CD4-positive, alpha-beta T cell (primary cell): ENCODE measurements at regions not wholly inside any gene's neighbourhood (a gene's known extent, or its start where the extent isn't known, plus 50 kb on each side); places are given as distances from the start of the nearest gene placed in this dataset.

Experiments used
- ATAC-seq: fragments of 200-7000 bp; cut with Tn5 transposase; one replicate; pipeline ENCODE4 v1.10.0; 2022; ENCODE audit warnings: mild to moderate bottlenecking; ENCODE audit not compliant: poor library complexity
- CTCF ChIA-PET: fragments of 350-600 bp; sonication (Branson Sonifier 250); formaldehyde crosslinking; loops from one replicate; lab custom pipeline; 2021; ENCODE audit warnings: antibody characterized with exemption, inconsistent platforms; lab: Charles Lee
- POLR2A ChIA-PET: fragments of 350-600 bp; sonication (Branson Sonifier 250); formaldehyde crosslinking; loops from one replicate; lab custom pipeline; 2021; ENCODE audit warnings: antibody characterized with exemption, inconsistent platforms; lab: Charles Lee
- DNase-seq, 14 experiments: peaks; one replicate each; pipeline ENCODE4 v3.0.0-alpha.2; 2013 to 2020; ENCODE audit warnings: mixed read lengths in 2 of 14
- H3K27ac ChIP-seq, 2 donors: one replicate each; pipeline versions ENCODE4 v1.5.1 to v1.7.0; 2013; ENCODE audit warnings: low read length in 2 of 2, low read depth in 1 of 2, mild to moderate bottlenecking in 1 of 2
- H3K27me3 ChIP-seq, 2 experiments: 1 replicate in 1 of 2; 2 replicates in 1 of 2; pipeline versions ENCODE4 v1.6.1 to v1.7.0; 2013; ENCODE audit warnings: low read length in 2 of 2, control low read depth in 1 of 2, mild to moderate bottlenecking in 1 of 2, moderate library complexity in 1 of 2; ENCODE audit not compliant: insufficient read depth in 2 of 2, control insufficient read depth in 1 of 2
- H3K36me3 ChIP-seq: one replicate; pipeline ENCODE4 v1.6.1; 2013; ENCODE audit warnings: low read length, control low read depth; ENCODE audit not compliant: insufficient read depth
- H3K4me1 ChIP-seq: one replicate; pipeline ENCODE4 v1.6.1; 2013; ENCODE audit warnings: low read length, control low read depth; ENCODE audit not compliant: insufficient read depth
- H3K4me3 ChIP-seq: one replicate; pipeline ENCODE4 v1.5.1; 2013; ENCODE audit warnings: mild to moderate bottlenecking, low read length, moderate library complexity
- H3K9me3 ChIP-seq, 2 experiments: 1 replicate in 1 of 2; 2 replicates in 1 of 2; pipeline versions ENCODE4 v1.6.1 to v1.7.0; 2013; ENCODE audit warnings: low read length in 2 of 2, mild to moderate bottlenecking in 2 of 2, control low read depth in 1 of 2, moderate library complexity in 1 of 2; ENCODE audit not compliant: control insufficient read depth in 1 of 2, insufficient read depth in 1 of 2
- H3K27ac Mint-ChIP-seq: one replicate; pipeline ENCODE4 v1.8.0; 2020; ENCODE audit warnings: mixed read lengths
- H3K27me3 Mint-ChIP-seq: one replicate; pipeline ENCODE4 v1.8.0; 2021; ENCODE audit warnings: mixed read lengths
- H3K36me3 Mint-ChIP-seq: one replicate; pipeline ENCODE4 v1.8.0; 2021; ENCODE audit warnings: low read depth, mixed read lengths
- H3K4me1 Mint-ChIP-seq: one replicate; pipeline ENCODE4 v1.8.0; 2021; ENCODE audit warnings: low read depth, mixed read lengths
- H3K4me3 Mint-ChIP-seq: one replicate; pipeline ENCODE4 v1.8.0; 2020; ENCODE audit warnings: mild to moderate bottlenecking, mixed read lengths
- H3K9me3 Mint-ChIP-seq: one replicate; pipeline ENCODE4 v1.8.0; 2020; ENCODE audit warnings: mixed read lengths
- CTCF ChIP-seq: fragments of 200-600 bp; IDR thresholded peaks from one replicate; pipeline ENCODE4 v1.8.0; 2022; ENCODE audit warnings: antibody characterized with exemption, mild to moderate bottlenecking
- intact Hi-C, 2 experiments: fragments of 100-400 bp; cut with DNase I in 1 of 2; cut with micrococcal nuclease in 1 of 2; formaldehyde crosslinking; loops; one replicate each; pipeline versions ENCODE4 v1.15.1 to v1.9.0; 2023 to 2025; cut with DNase I, micrococcal nuclease

GRCh38 chr17:13957636-13958035 lies 111.7 kb upstream of the COX10 start:
- H3K27ac Mint-ChIP-seq = no peak overlapping the region
- no peak for DNase-seq
- no peaks in the 10 kb centered on the region for H3K9me3 Mint-ChIP-seq
- TF ChIP-seq CTCF = no peak
- no peak overlapping the region for H3K4me3 Mint-ChIP-seq
- H3K36me3 Mint-ChIP-seq = no peaks in the 10 kb centered on the region
- no peaks in the 10 kb centered on the region for H3K4me1 Mint-ChIP-seq
- no peaks in the 10 kb centered on the region for H3K4me1 ChIP-seq
- no peak overlapping the region for H3K4me3 ChIP-seq
- H3K27ac ChIP-seq = no peak overlapping the region
- intact Hi-C loops = no loop called here
- H3K27me3 Mint-ChIP-seq = no peaks in the 10 kb centered on the region
- H3K36me3 ChIP-seq = no peaks in the 10 kb centered on the region
- H3K27me3 ChIP-seq = no peaks in the 10 kb centered on the region
- POLR2A ChIA-PET = no interaction called here
- ATAC-seq = no peak
- CTCF ChIA-PET = no interaction called here
- H3K9me3 ChIP-seq = no peaks in the 10 kb centered on the region

GRCh38 chr17:13958773-13959172 lies 110.5 kb upstream of the COX10 start:
- no peak overlapping the region for H3K4me3 Mint-ChIP-seq
- CTCF ChIA-PET = no interaction called here
- no peak overlapping the region for H3K27ac ChIP-seq
- DNase-seq = no peak
- no peaks in the 10 kb centered on the region for H3K36me3 ChIP-seq
- H3K27me3 ChIP-seq = no peaks in the 10 kb centered on the region
- no peak overlapping the region for H3K4me3 ChIP-seq
- H3K4me1 ChIP-seq = no peaks in the 10 kb centered on the region
- POLR2A ChIA-PET = no interaction called here
- no peaks in the 10 kb centered on the region for H3K4me1 Mint-ChIP-seq
- no peaks in the 10 kb centered on the region for H3K9me3 ChIP-seq
- ATAC-seq = no peak
- H3K9me3 Mint-ChIP-seq = no peaks in the 10 kb centered on the region
- H3K27me3 Mint-ChIP-seq = no peaks in the 10 kb centered on the region
- H3K27ac Mint-ChIP-seq = no peak overlapping the region
- TF ChIP-seq CTCF = no peak
- H3K36me3 Mint-ChIP-seq = no peaks in the 10 kb centered on the region
- intact Hi-C loops = no loop called here

GRCh38 chr17:13961265-13961664 lies 108.0 kb upstream of the COX10 start:
- no peak for DNase-seq
- intact Hi-C loops = no loop called here

More at GRCh38 chr17:13961265-13961664, 108.0 kb upstream of the COX10 start:
- Mint-ChIP-seq H3K27ac (no peak overlapping the region), H3K36me3 (no peaks in the 10 kb centered on the region), H3K9me3 (no peaks in the 10 kb centered on the region), H3K4me3 (no peak overlapping the region), H3K4me1 (no peaks in the 10 kb centered on the region), H3K27me3 (no peaks in the 10 kb centered on the region)
- no peak for ATAC-seq
- H3K9me3 ChIP-seq = no peaks in the 10 kb centered on the region
- ChIA-PET CTCF (no interaction called here), POLR2A (no interaction called here)
- no peak overlapping the region for H3K4me3 ChIP-seq
- no peak for TF ChIP-seq CTCF
- no peaks in the 10 kb centered on the region for H3K36me3 ChIP-seq
- H3K4me1 ChIP-seq = no peaks in the 10 kb centered on the region
- H3K27ac ChIP-seq = no peak overlapping the region
- no peaks in the 10 kb centered on the region for H3K27me3 ChIP-seq
